Central memory CD8-positive, alpha-beta T cell (primary cell): ENCODE measurements at regions not wholly inside any gene's neighbourhood (a gene's known extent, or its start where the extent isn't known, plus 50 kb on each side); places are given as distances from the start of the nearest gene placed in this dataset.
"Not testable (repeated sequence)": the region's sequence is repeated elsewhere in the genome, so short reads cannot be mapped to it uniquely, and the experiment has no call there.

Source experiments
- ATAC-seq: fragments of 150-1000 bp; cut with Tn5 transposase; replicated peaks from 2 replicates; pipeline ENCODE4 v1.10.0; 2022; ENCODE audit warnings: mild to moderate bottlenecking, moderate FRiP score, moderate number of reproducible peaks; ENCODE audit not compliant: poor library complexity, severe bottlenecking; ENCODE audit errors: extremely low read depth
- DNase-seq, 2 donors: peaks; one replicate each; pipeline ENCODE4 v3.0.0; 2021; ENCODE audit warnings: low spot score in 2 of 2
- H3K27ac Mint-ChIP-seq: one replicate; pipeline ENCODE4 v1.8.0; 2022; ENCODE audit warnings: low read depth, mild to moderate bottlenecking, moderate library complexity, mixed read lengths
- H3K27me3 Mint-ChIP-seq: one replicate; pipeline ENCODE4 v1.8.0; 2022; ENCODE audit warnings: mixed read lengths
- H3K36me3 Mint-ChIP-seq: one replicate; pipeline ENCODE4 v1.8.0; 2022; ENCODE audit warnings: mild to moderate bottlenecking, moderate library complexity, mixed read lengths; ENCODE audit not compliant: insufficient read depth
- H3K4me1 Mint-ChIP-seq: one replicate; pipeline ENCODE4 v1.8.0; 2022; ENCODE audit warnings: mixed read lengths
- H3K4me3 Mint-ChIP-seq: one replicate; pipeline ENCODE4 v1.8.0; 2022; ENCODE audit warnings: mild to moderate bottlenecking, moderate library complexity, mixed read lengths
- H3K9me3 Mint-ChIP-seq: one replicate; pipeline ENCODE4 v1.8.0; 2022; ENCODE audit warnings: mixed read lengths

DNA sequence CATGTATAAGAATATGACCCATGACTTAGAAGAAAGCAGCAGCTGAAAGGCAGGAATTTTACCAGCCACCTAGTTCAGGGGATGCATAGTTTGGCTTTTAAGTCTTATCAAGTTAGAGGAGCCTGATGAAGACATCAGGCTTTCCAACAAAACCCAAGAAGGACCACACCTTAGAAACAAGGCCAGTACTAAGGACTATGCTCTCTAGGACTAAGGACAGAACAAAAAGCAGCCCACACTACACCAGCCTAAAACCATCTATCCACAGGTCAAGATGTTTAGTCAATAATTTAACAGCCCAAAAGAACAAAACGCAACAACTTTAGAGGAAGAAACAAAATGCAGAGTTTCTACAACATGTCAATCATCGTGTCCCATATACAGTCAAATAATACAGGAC is 408.9 kb upstream of the RGMB start:
- H3K4me3 Mint-ChIP-seq: no peak overlapping the region
- ATAC-seq (no peak), DNase-seq (no peak)
- no peaks in the 10 kb centered on the region for H3K4me1 Mint-ChIP-seq
- H3K27ac Mint-ChIP-seq: no peak overlapping the region
- H3K27me3 Mint-ChIP-seq: no peaks in the 10 kb centered on the region
- H3K36me3 Mint-ChIP-seq: no peaks in the 10 kb centered on the region
- peaks cover 17% of the 10 kb centered on the region for H3K9me3 Mint-ChIP-seq

GRCh38 chr5:98365126-98365525 is 408.3 kb upstream of the RGMB start:
- no peak for ATAC-seq
- Mint-ChIP-seq H3K9me3 (peaks cover 14% of the 10 kb centered on the region), H3K36me3 (no peaks in the 10 kb centered on the region), H3K27me3 (no peaks in the 10 kb centered on the region), H3K4me1 (no peaks in the 10 kb centered on the region), H3K27ac (no peak overlapping the region), H3K4me3 (no peak overlapping the region)
- no peak for DNase-seq

- Mint-ChIP-seq H3K36me3 (no peaks in the 10 kb centered on the region), H3K4me1 (no peaks in the 10 kb centered on the region), H3K27ac (no peak overlapping the region), H3K4me3 (no peak overlapping the region), H3K9me3 (peaks cover 11% of the 10 kb centered on the region), H3K27me3 (no peaks in the 10 kb centered on the region)
- ATAC-seq: no peak
- DNase-seq: no peak
Measured at GRCh38 chr5:98368141-98368540, 405.3 kb upstream of the RGMB start.

DNA sequence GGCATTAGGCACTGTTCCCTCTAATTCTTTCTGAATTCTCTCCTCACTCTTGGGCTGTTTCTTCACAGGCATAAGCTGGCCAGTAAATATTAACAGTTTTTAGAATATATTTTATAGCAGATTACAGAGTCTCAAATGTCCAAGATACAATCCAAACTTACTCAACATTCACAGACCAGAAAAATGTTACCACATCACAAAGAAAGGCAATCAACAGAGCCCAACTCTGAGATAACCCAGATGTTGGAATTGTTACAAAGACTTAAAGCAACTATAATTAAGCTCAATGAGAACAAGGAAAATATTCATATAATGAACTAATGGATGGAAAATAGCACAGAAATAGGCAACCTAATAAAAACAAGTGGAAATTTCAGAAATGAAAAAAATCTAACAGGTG is 401.1 kb upstream of the RGMB start:
- Mint-ChIP-seq H3K36me3 (no peaks in the 10 kb centered on the region), H3K4me1 (no peaks in the 10 kb centered on the region)
- no peak for ATAC-seq

GRCh38 chr5:98391921-98392625 is 381.4 kb upstream of the RGMB start:
- ATAC-seq (no peak), DNase-seq (no peak)
- no peaks in the 10 kb centered on the region for H3K27me3 Mint-ChIP-seq
- H3K9me3 Mint-ChIP-seq: peaks cover 6% of the 10 kb centered on the region
- H3K27ac Mint-ChIP-seq: no peak overlapping the region
- no peaks in the 10 kb centered on the region for H3K4me1 Mint-ChIP-seq
- H3K4me3 Mint-ChIP-seq: no peak overlapping the region
- H3K36me3 Mint-ChIP-seq: no peaks in the 10 kb centered on the region

More for the DNA sequence above, 401.1 kb upstream of the RGMB start:
- no peak for DNase-seq
- Mint-ChIP-seq H3K4me3 (no peak overlapping the region), H3K27me3 (no peaks in the 10 kb centered on the region), H3K9me3 (peaks cover 5% of the 10 kb centered on the region), H3K27ac (no peak overlapping the region)

DNA sequence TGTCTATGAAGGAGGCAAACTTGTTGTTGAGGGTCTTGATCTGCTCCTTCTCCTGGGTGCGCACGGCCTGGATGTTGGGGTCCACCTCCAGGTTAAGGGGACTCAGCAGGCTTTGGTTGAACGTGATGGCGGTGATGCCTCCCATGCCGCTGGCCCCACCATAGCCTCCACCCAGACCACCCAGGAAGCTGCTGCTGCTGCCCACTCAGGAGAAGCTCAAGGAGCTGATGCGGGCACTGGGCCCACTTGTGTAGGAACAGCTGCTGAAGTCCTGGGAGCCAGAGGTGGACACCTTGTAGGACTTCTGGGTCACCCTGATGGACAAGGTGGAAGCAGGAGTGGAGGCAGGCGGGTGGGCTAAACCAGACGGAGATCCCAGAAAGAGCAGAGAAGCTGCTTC is 380.3 kb upstream of the RGMB start:
- not testable (repeated sequence) for H3K27ac Mint-ChIP-seq, H3K4me3 Mint-ChIP-seq, H3K9me3 Mint-ChIP-seq, ATAC-seq, H3K36me3 Mint-ChIP-seq, H3K27me3 Mint-ChIP-seq, DNase-seq, H3K4me1 Mint-ChIP-seq

GRCh38 chr5:98397081-98397480 is 376.4 kb upstream of the RGMB start:
- Mint-ChIP-seq H3K36me3 (no peaks in the 10 kb centered on the region), H3K9me3 (peaks cover 6% of the 10 kb centered on the region), H3K4me3 (no peak overlapping the region), H3K4me1 (no peaks in the 10 kb centered on the region), H3K27me3 (no peaks in the 10 kb centered on the region), H3K27ac (no peak overlapping the region)
- DNase-seq (no peak), ATAC-seq (no peak)

DNA sequence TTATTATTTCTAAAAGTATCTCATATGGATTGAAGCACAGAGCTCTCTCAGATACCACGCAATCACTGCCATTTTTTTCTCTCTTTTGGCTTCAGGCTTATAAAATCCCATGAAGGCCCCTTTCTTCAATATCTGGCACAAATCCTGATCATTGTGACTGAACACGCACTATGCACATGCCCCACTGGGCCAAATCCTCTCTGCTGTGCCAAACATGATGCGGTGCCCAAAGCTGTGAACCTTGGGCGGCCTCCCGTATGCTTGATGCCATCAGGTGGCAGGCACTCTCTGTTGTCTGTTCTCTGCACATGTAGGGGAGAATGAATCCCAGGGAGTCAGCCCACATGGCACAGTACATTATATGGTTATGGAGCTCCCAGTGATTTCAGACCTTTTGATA is 375.0 kb upstream of the RGMB start:
- Mint-ChIP-seq H3K36me3 (no peaks in the 10 kb centered on the region), H3K4me3 (no peak overlapping the region), H3K4me1 (no peaks in the 10 kb centered on the region), H3K9me3 (no peaks in the 10 kb centered on the region), H3K27ac (no peak overlapping the region), H3K27me3 (no peaks in the 10 kb centered on the region)
- ATAC-seq (no peak), DNase-seq (no peak)

DNA sequence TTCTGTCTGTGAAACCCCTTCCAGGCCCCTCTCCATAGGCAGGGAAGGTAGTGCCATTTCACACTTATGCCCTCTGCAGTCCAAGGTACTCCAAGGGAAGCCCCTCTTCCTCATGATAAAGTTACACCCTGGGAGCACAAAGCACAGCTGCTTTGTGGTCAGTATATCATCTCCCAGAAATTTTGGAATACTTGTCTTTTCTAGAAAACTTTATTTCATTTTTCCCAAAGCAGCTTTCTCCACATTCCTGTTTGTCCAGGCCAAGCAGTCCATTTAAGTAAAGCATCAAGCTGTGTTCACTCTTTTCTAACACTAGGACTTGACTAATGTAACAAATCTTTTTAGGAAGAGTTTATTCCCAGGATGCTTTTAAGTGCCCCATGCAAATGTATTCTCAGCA is 371.8 kb upstream of the RGMB start:
- Mint-ChIP-seq H3K4me3 (no peak overlapping the region), H3K4me1 (no peaks in the 10 kb centered on the region), H3K9me3 (no peaks in the 10 kb centered on the region), H3K36me3 (no peaks in the 10 kb centered on the region), H3K27me3 (no peaks in the 10 kb centered on the region), H3K27ac (no peak overlapping the region)
- no peak for DNase-seq
- no peak for ATAC-seq

DNA sequence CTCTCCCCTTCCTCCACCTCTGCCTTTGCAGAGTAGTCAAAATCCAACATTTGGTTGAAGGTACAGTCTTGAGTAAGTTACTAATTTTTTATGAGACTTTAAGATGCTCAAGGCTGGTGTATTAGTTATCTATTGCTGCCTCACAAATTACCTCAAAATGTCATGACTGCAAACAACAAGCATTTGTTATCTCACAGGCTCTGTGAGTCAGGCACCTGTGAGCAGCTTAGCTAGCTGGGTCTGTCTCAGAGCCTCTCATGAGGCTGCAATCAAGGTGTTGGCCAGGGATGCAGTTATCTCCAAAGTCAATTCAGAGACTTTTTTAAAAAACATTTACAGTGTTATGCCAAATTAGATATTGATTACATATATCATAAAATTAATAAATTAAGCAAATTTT is 371.3 kb upstream of the RGMB start:
- no peak overlapping the region for H3K27ac Mint-ChIP-seq
- H3K9me3 Mint-ChIP-seq: no peaks in the 10 kb centered on the region
- ATAC-seq (no peak), DNase-seq (no peak)
- no peaks in the 10 kb centered on the region for H3K36me3 Mint-ChIP-seq
- H3K4me1 Mint-ChIP-seq: no peaks in the 10 kb centered on the region
- no peak overlapping the region for H3K4me3 Mint-ChIP-seq
- H3K27me3 Mint-ChIP-seq: no peaks in the 10 kb centered on the region

GRCh38 chr5:98403131-98403530 is 370.3 kb upstream of the RGMB start:
- H3K4me1 Mint-ChIP-seq: no peaks in the 10 kb centered on the region
- H3K27me3 Mint-ChIP-seq: no peaks in the 10 kb centered on the region
- H3K36me3 Mint-ChIP-seq: no peaks in the 10 kb centered on the region
- DNase-seq: no peak
- no peaks in the 10 kb centered on the region for H3K9me3 Mint-ChIP-seq
- H3K27ac Mint-ChIP-seq: no peak overlapping the region
- no peak overlapping the region for H3K4me3 Mint-ChIP-seq
- ATAC-seq: no peak

- Mint-ChIP-seq H3K27ac (no peak overlapping the region), H3K27me3 (no peaks in the 10 kb centered on the region), H3K4me3 (no peak overlapping the region), H3K36me3 (no peaks in the 10 kb centered on the region), H3K4me1 (no peaks in the 10 kb centered on the region), H3K9me3 (no peaks in the 10 kb centered on the region)
- no peak for DNase-seq
- ATAC-seq: no peak
Measured at GRCh38 chr5:98414938-98415337, 358.5 kb upstream of the RGMB start.

GRCh38 chr5:98415663-98416062 is 357.8 kb upstream of the RGMB start:
- no peaks in the 10 kb centered on the region for H3K4me1 Mint-ChIP-seq
- H3K4me3 Mint-ChIP-seq: no peak overlapping the region
- H3K27me3 Mint-ChIP-seq: no peaks in the 10 kb centered on the region
- DNase-seq (no peak), ATAC-seq (no peak)
- no peak overlapping the region for H3K27ac Mint-ChIP-seq
- H3K9me3 Mint-ChIP-seq: no peaks in the 10 kb centered on the region
- no peaks in the 10 kb centered on the region for H3K36me3 Mint-ChIP-seq

DNA sequence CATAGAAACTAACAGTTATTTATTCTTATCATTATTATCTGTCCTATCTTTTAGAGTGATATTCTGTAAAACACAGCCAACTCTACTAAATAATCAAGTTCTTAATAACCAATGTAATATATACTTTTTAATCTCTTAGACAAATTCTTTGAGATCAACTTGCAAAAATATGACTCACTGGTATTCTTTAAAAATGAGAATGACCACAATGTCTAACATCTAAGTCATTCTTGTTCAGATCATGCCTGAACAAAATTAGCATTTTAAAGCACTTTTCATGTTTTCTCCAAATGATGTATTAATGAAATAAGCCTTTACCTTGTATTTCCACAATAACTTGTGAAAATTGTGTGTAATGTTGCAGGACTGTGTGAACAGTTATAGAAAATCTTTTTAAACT is 356.9 kb upstream of the RGMB start:
- Mint-ChIP-seq H3K27me3 (no peaks in the 10 kb centered on the region), H3K36me3 (no peaks in the 10 kb centered on the region), H3K4me3 (no peak overlapping the region), H3K4me1 (no peaks in the 10 kb centered on the region), H3K9me3 (no peaks in the 10 kb centered on the region), H3K27ac (no peak overlapping the region)
- ATAC-seq (no peak), DNase-seq (no peak)
